Thyroid gland (tissue), 4 donors: ENCODE measurements at regions not wholly inside any gene's neighbourhood (a gene's known extent, or its start where the extent isn't known, plus 50 kb on each side); places are given as distances from the start of the nearest gene placed in this dataset.

Experiments used
- DNase-seq, 2 donors: peaks; one replicate each; pipeline ENCODE4 v3.0.0-alpha.2; 2019
- H3K27ac ChIP-seq, 3 donors: fragments of 200-600 bp; sonication (generic); 1 replicate in 2 of 3; 2 replicates in 1 of 3; pipeline ENCODE4 v1.5.1; 2016 to 2019; ENCODE audit warnings: mild to moderate bottlenecking in 1 of 3, moderate library complexity in 1 of 3
- H3K27me3 ChIP-seq: fragments of 200-600 bp; sonication (generic); one replicate; pipeline ENCODE4 v1.5.1; 2019
- H3K36me3 ChIP-seq, 2 donors: fragments of 200-600 bp; sonication (generic); one replicate each; pipeline ENCODE4 v1.5.1; 2016 to 2019
- H3K4me1 ChIP-seq, 2 donors: fragments of 200-600 bp; sonication (generic); one replicate each; pipeline ENCODE4 v1.5.1; 2017 to 2019
- H3K4me3 ChIP-seq, 3 donors: fragments of 200-600 bp; sonication (generic); replicated peaks in 1 of 3; 1 replicate in 2 of 3; 2 replicates in 1 of 3; pipeline ENCODE4 v1.5.1; 2016; ENCODE audit warnings: mild to moderate bottlenecking in 1 of 3
- H3K9me3 ChIP-seq: fragments of 200-600 bp; sonication (generic); one replicate; pipeline ENCODE4 v1.5.1; 2017
- POLR2A ChIP-seq, 2 donors: fragments of 450-650 bp; IDR thresholded peaks; one replicate each; pipeline ENCODE4 v1.6.1; 2017; ENCODE audit warnings: antibody characterized with exemption in 2 of 2, mild to moderate bottlenecking in 2 of 2, moderate library complexity in 1 of 2
- WGBS, 2 donors: methylation state at CpG; one replicate each; pipeline ENCODE4 v1.1.5; 2017; 5-methylcytosine and 5-hydroxymethylcytosine counted together
- intact Hi-C: fragments of 100-400 bp; cut with DNase I; formaldehyde crosslinking; loops from one replicate; pipeline ENCODE4 v1.15.1; 2023
- TF ChIP-seq, protein P1 (sequence below), 6 experiments: fragments of 200-600 bp in 3 of 6; fragments of 450-650 bp in 3 of 6; sonication (generic) in 3 of 6; IDR thresholded peaks; one replicate each; pipeline ENCODE4 v1.5.1; 2016 to 2019; ENCODE audit warnings: antibody characterized with exemption in 6 of 6, mild to moderate bottlenecking in 2 of 6, inconsistent platforms in 1 of 6, moderate library complexity in 1 of 6

DNA sequence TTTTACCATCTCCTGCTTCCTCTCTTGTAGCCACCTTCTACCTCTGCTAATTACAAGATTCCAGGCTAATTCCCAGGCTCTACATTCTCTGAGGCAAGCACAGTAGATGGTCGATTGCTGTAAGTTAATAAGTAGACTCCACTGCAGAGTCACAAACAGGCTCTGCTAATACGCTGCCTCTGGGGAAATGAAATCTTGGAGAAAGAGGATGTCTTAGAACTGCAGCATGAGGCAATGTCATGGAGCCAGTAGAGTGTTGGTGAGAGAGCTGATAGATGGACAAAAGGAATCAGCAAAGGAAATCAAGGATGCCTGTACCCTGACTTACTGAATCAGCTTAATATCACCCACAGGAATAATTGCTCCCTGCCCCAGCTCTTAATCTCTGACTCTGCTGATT, 1260.3 kb downstream of the XPNPEP1 start:
- TF ChIP-seq, protein P1, sequence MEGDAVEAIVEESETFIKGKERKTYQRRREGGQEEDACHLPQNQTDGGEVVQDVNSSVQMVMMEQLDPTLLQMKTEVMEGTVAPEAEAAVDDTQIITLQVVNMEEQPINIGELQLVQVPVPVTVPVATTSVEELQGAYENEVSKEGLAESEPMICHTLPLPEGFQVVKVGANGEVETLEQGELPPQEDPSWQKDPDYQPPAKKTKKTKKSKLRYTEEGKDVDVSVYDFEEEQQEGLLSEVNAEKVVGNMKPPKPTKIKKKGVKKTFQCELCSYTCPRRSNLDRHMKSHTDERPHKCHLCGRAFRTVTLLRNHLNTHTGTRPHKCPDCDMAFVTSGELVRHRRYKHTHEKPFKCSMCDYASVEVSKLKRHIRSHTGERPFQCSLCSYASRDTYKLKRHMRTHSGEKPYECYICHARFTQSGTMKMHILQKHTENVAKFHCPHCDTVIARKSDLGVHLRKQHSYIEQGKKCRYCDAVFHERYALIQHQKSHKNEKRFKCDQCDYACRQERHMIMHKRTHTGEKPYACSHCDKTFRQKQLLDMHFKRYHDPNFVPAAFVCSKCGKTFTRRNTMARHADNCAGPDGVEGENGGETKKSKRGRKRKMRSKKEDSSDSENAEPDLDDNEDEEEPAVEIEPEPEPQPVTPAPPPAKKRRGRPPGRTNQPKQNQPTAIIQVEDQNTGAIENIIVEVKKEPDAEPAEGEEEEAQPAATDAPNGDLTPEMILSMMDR (IDR thresholded peaks at IDR 0.05) = no peak
- no peak for TF ChIP-seq POLR2A (IDR thresholded peaks at IDR 0.05)
- Histone ChIP-seq H3K4me3 (no peak overlapping the region), H3K27ac (no peak overlapping the region), H3K9me3 (no peaks in the 10 kb centered on the region), H3K36me3 (no peaks in the 10 kb centered on the region), H3K27me3 (no peaks in the 10 kb centered on the region), H3K4me1 (no peaks in the 10 kb centered on the region)
- WGBS, 2 donors = 73 to 80% methylated on average over 2 of the region's 2 CpGs
- no peak for DNase-seq
- intact Hi-C loops = no loop called here

DNA sequence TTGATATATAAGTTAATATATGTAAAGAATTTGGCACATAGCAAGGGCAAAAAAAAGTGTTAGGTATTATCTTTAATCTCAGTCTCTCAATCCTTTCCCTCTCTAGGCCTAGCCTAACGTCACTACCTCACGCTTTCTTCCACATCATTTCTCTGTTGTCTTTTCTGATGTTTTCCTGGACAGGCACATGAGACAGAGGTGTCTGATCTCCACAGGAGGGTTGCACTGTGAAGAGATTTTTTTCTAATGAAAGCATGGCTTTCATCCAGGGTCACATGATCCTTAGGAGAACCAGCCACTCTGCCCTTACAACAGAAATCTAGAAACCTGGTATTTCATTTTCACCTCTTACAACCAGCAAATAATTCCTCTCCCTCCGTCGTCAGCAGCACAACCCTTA, 1268.3 kb downstream of the XPNPEP1 start:
- WGBS, 2 donors = 72 to 76% methylated on average over 4 of the region's 4 CpGs
- H3K27me3 ChIP-seq = no peaks in the 10 kb centered on the region
- no peak overlapping the region for H3K27ac ChIP-seq
- no peaks in the 10 kb centered on the region for H3K4me1 ChIP-seq
- no peaks in the 10 kb centered on the region for H3K36me3 ChIP-seq
- TF ChIP-seq, protein P1 (IDR thresholded peaks at IDR 0.05) = no peak
- no peak for TF ChIP-seq POLR2A (IDR thresholded peaks at IDR 0.05)
- no peaks in the 10 kb centered on the region for H3K9me3 ChIP-seq
- H3K4me3 ChIP-seq = no peak overlapping the region
- intact Hi-C loops = no loop called here
- no peak for DNase-seq

DNA sequence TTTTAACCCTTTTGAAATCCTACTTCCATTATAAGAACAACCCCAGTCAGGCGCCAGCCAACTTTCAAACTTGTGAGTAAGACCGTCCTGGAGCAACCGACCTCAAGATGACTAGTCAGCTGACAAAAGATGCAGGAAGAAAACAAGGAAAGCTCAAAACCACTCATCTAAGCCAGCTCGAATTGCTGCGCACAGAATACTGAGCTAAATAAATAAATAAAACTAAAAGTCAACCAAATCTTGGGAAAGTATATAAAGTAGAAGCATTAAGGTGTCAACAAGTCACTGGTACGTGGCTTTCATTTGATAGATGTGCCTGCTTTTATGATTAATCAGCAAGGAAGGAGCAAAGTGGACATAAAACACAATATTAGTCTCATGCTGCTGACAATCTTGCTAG, 1269.8 kb downstream of the XPNPEP1 start:
- no peaks in the 10 kb centered on the region for H3K9me3 ChIP-seq
- H3K4me3 ChIP-seq = no peak overlapping the region
- H3K4me1 ChIP-seq = no peaks in the 10 kb centered on the region
- no peak overlapping the region for H3K27ac ChIP-seq
- no peaks in the 10 kb centered on the region for H3K27me3 ChIP-seq
- TF ChIP-seq, protein P1 (IDR thresholded peaks at IDR 0.05) = no peak
- no peaks in the 10 kb centered on the region for H3K36me3 ChIP-seq
- 79 to 80% methylated on average over 6 of the region's 6 CpGs for WGBS, 2 donors
- intact Hi-C loops = no loop called here
- DNase-seq = no peak

DNA sequence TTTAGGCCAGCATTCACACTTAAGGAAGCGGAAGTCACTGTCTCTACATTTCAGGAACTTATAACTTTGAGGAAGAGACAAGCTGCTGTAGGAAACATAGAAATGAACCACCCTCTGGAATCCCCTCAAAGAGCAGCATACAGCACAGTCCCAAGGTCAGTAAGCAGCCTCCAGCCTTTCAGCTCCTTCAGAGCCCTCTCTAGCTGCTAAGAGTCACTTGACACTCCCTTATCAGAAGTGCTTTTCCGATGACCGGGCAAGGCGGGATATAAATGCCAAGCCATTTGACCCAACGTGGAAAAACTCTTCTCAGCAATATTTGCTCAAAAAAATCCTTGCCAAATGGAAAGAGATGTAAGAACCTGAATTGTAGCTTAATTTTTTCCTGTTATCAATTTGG, 1284.3 kb downstream of the XPNPEP1 start:
- Histone ChIP-seq H3K4me3 (no peak overlapping the region), H3K9me3 (no peaks in the 10 kb centered on the region), H3K27me3 (no peaks in the 10 kb centered on the region), H3K36me3 (no peaks in the 10 kb centered on the region), H3K27ac (no peak overlapping the region), H3K4me1 (no peaks in the 10 kb centered on the region)
- DNase-seq = peak; percentile 19
- TF ChIP-seq, protein P1 (IDR thresholded peaks at IDR 0.05) = no peak
- no peak for TF ChIP-seq POLR2A (IDR thresholded peaks at IDR 0.05)
- 31 to 46% methylated on average over 5 of the region's 5 CpGs for WGBS, 2 donors
- intact Hi-C loops = no loop called here

DNA sequence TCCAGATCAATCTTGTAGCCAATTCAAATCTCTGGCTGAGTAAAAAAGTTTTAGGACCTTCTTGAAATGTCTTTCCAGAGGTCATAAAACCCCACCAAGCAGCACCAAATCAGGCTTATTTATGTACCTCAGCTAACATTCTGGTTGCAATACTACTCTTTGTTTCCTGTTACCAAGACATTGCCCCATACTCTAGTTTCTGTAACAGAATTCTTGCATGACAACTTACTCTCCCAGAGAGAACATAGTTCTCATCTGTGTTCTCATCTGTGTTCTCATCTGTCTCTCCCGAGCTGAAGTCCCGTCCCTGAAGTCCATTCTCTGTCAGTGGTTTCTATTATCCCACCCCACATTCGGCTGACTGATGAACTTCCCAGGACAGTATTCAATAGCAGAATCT, 1285.1 kb downstream of the XPNPEP1 start:
- 80 to 86% methylated on average over 3 of the region's 3 CpGs for WGBS, 2 donors
- no peak for DNase-seq
- no peak for TF ChIP-seq POLR2A (IDR thresholded peaks at IDR 0.05)
- TF ChIP-seq, protein P1 (IDR thresholded peaks at IDR 0.05) = no peak
- Histone ChIP-seq H3K27ac (no peak overlapping the region), H3K4me3 (no peak overlapping the region), H3K4me1 (no peaks in the 10 kb centered on the region), H3K9me3 (no peaks in the 10 kb centered on the region), H3K36me3 (no peaks in the 10 kb centered on the region), H3K27me3 (no peaks in the 10 kb centered on the region)
- intact Hi-C loops = no loop called here
